GM10847 (cell line): ENCODE measurements at regions not wholly inside any gene's neighbourhood (a gene's known extent, or its start where the extent isn't known, plus 50 kb on each side); places are given as distances from the start of the nearest gene placed in this dataset.

ENCODE experiments used
- POLR2A ChIP-seq: IDR thresholded peaks from 2 replicates; pipeline ENCODE4 v1.6.1; 2011; ENCODE audit not compliant: insufficient read length; ENCODE audit errors: extremely low read depth

DNA sequence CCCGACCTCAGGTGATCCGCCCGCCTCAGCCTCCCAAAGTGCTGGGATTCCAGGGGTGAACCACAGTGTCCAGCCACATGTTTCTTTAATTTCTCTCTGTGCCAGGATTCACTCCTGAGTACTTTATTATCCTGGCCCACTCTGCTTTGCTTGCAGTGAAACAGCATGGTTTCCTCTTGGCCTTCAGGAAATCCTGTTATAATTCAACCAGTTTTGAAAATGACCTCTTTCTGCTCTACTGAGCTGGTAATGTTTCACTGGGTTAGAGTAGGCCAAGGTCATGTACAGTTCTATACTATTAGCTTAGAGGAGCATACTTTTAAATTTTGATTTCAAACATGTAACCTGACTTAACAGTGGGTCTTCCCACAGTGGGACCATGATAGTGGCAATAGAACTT lies 90.6 kb upstream of the PELI1 start:
- TF ChIP-seq POLR2A, result no peak

DNA sequence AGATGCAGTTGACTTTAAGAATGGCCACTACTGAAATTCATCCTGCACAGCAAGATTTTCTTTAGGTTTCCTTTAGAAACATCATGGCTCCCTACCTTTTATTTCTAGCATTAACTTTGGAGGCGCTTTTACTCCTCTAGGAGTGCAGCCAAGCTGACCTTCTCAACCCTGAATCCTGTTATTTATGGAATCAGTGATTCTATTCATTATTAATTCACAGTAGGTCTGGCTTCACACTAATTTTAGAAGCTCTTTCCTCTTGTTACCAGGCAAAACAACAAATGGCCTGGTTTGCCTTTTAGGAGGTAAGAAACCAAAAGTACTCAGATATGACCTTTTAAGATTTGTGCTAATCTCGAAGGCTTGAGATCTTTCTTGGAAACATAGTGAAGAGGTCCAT lies 93.0 kb upstream of the PELI1 start:
- no peak for TF ChIP-seq POLR2A

DNA sequence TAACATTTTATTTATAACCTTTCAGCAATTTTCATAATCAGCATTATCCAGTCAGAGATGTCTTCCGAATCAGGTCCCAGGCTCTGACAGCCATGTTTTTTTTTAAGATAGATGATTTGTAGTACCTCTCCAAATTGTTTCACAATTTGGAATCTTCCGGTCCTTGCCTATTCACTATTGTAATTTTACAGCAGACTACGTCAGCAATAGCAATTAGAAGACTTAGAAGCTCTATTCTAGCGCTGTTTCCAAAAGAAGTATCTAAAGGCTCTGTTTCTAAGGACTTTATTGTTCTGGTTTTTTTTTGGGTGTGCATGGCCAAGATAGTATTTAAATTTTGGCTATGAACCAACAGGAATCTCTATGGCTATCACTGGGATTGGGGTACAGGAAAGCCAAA lies 94.6 kb upstream of the PELI1 start:
- TF ChIP-seq POLR2A, result no peak

DNA sequence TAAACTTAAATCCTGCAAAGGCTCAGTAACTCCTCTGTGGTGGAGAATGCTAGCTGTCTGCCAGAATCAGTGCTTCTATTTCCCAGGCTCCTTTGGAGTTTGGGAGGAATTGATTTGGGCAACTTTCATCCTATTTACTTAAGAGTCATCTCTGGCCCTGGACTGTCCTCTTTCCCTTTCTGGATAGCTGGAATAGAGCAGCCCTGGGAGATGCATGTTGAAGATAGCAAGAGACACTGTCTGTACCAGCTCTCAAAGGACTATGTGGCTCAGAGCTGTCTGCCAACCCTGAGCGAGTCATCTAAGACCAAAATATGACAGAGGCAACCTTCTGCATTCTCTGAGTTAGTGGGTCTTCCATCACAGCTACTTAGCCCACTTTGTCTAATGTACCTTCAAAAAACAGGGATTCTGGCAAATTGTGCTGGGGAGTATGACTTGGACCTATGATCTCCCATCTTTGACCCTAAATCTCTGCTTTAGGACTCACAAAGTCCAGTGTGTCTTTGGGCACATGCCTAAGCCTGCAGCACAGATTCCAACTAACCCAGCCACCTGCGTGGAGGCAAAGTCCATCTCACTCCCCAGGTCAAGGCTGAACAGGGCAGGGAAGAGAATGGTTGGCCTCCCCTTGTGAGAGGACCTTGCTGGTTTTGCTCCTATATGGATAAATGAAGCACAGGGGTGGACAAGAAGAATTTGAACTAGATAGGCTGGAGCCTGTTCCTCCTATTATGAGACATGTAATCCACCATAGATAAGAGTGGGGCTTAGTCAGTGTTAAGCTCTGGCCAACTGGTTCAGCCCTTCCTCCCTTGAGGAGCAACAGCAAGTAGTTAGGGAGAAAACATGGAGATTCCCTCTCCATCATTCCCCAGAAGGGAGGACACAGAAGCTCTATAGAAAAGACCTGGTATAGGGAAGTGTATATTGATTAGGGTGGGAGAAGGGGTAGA lies 99.1 kb upstream of the PELI1 start:
- no peak for TF ChIP-seq POLR2A

DNA sequence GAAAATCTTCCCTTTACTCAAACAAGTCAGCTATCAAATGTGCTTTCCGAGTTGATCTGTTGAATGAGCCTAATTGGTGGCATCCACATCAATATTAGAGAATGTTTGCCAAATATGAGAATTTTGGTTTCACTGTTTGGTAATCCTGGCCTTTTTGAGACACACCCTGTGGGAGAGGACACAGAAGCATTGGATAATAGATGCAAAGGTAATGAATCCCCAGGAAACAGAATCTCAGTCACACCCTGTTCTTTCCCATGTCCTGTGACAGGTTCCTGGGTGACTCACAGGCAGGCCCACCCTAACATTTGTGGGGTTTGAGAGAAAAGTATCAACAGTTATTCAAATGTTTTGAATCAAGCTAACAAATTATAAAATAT lies 99.8 kb upstream of the PELI1 start:
- TF ChIP-seq POLR2A, result no peak

DNA sequence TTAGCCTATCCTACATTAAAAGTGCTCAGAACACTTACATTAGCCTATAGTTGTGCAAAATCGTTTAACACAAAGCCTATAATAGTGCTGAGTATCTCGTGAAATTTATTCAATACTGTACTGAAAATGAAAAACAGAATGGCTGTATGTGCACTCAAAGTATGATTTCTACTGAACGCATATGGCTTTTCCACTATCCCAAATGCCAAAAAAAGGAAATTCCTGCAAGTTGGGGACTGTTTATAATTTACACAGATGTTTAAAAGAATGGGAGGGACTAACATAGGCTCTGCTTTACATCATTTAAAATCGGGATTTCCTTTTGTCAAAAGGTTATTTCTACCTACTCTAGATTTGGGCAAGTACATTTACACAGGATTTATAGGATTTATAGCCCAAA lies 101.4 kb upstream of the PELI1 start:
- TF ChIP-seq POLR2A, result no peak

DNA sequence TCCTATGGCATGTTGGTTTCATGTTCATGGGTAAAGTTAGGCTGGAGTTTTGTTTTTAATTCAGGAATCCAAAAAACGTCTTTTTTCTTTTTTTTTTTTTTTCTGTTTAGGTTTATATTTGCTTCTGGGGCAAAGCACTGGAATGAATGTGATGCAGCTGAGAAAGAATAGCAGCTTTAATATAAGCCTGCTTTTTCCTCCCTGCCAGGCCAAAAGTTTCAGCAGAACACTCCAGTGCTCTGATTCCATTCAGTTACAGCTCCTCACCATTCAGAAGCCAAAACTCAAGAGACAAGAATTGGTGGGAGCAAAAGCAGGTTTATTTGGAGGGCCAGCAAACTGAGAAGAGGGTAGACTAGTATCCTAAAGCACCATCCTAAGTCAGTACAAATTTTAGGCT lies 102.7 kb upstream of the PELI1 start:
- no peak for TF ChIP-seq POLR2A

DNA sequence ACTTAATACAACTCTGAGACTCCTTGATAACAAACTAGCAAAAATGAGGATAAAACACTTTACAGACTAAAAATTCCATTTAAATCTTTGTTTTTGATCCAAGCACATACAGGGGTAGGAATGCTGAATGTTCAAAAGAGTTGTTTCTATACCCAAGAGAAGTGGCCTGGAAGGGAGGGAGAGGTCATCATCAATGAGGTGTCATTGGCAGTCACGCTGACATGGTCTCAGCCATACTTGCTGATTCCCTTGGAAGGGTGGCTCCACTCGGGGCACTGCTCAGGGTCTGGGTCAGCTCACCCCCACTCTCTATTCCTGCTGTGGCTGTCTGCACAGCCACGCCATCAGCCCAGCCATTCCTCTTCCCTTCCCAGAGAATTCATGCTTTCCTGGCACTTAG lies 105.2 kb upstream of the PELI1 start:
- TF ChIP-seq POLR2A, result no peak

DNA sequence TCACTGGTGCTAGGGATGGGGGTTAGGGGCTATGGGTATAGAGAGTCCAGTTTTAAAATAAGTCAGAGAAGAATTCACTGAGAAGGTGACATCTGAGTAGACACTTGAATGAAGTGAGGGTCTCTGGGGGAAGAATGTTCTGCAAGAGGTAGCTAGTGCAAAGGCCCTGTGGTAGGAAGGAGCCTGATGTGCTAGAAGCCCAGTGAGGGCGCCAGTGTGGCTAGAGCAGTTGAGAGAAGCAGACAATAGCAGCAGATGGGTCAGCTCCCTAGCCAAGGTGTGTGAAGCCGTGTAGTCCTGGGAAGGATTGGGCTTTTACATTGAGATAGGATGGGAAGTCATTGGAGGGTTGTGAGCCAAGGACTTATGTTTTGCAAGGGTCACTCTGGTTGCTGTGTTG lies 105.8 kb upstream of the PELI1 start:
- no peak for TF ChIP-seq POLR2A

DNA sequence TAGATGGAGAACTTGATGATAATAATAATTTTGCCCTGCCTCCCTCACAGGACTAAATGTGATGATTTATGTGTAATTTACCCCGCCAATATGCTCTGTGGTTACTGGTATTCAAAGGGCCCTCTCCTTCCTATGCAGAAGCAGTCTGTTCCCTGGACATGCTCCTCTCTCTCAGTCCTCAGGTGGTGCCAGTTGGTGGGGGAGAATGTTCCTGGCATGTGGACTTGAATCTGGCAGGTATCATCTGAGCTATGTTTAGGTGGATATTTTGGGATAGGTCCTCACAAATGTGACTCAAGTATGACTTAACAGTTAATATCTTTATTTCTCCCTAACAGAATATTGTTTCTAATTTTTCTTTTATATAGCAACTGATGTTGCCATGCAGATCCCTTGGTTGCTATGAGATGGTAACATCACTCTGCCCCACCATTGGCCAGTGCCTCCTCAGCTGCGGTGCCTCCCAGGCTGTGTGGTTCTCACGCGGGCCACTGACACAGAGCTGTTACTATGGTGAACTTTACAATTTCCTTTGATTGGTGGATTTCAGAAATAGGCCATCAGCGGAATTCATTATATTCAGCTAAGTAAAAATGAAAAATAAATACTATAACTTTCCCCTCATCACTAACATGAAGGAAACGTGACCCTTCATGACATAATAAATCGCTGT lies 106.7 kb upstream of the PELI1 start:
- TF ChIP-seq POLR2A, result no peak

DNA sequence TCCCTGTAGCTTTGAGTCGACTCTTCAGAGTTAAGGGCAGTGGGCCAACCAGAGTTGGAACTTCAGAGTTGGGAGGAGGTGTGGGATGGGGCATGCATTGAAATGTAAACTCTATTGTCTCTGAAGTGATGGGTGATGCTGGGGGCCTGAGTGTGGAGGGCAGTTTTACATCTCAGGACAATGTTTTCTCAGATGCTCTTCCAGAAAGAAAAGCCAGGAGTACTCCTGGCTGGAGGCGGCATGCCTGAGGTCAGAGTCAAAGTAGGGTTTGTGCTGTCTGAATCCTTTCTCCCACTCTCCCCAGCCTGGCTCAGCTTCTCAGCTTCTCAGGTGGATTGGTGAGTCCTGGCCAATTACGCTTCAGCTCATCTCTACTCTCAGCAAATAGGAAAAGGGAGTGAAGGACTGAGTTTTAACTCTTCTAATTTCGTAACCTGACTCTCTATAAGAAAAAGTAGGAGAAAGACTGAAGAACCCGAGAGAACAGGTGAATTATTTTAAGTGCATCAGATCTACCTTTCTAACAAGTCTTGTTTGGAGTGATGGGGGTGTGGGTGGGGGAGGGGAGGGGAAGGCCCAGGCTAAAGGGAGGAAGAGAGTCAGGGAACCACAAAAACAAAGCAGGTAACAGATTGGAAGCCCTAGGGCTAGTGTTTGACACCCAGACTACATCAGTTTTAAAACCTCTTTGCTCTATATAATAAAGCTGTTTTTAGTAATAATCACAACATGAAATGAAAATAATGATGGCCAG lies 107.5 kb upstream of the PELI1 start:
- TF ChIP-seq POLR2A, result no peak

DNA sequence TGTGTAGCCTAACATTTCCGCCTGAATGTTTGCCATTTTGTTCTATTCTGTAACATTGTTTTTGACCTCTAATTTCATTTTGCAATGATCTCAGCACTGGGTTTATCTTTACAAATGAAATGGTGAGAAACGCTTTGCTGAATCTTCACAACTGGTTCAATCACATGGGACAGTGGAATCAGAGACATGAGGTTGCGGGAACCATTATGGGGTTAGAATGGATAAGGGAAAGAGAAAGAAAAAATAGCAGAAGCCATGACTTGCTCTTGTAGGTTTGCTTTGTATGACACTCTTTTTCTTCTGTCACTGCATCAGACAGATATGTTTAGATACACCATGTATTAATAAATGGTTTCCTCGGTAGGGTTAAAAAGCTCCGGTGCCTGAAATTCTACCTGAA lies 114.3 kb upstream of the PELI1 start:
- TF ChIP-seq POLR2A, result no peak

DNA sequence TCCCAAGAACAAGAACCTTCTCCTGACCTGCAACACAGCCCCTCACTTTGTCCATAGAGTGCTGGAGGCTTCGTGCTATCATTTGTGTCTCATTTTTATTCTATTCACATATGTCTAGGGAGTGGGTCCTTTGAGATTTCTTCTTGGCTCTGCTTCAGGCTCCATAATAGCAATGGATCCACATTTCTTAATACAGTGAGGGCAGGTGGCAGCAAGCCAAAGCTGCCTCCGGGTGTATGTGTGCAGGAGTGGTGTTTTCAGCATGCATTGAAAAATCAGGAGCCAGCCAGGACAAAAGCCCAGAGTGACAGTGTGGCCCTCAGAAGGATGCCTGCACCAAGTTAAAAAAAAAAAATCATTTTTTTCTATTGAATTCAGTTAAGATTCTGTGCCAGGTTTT lies 115.1 kb upstream of the PELI1 start:
- no peak for TF ChIP-seq POLR2A

DNA sequence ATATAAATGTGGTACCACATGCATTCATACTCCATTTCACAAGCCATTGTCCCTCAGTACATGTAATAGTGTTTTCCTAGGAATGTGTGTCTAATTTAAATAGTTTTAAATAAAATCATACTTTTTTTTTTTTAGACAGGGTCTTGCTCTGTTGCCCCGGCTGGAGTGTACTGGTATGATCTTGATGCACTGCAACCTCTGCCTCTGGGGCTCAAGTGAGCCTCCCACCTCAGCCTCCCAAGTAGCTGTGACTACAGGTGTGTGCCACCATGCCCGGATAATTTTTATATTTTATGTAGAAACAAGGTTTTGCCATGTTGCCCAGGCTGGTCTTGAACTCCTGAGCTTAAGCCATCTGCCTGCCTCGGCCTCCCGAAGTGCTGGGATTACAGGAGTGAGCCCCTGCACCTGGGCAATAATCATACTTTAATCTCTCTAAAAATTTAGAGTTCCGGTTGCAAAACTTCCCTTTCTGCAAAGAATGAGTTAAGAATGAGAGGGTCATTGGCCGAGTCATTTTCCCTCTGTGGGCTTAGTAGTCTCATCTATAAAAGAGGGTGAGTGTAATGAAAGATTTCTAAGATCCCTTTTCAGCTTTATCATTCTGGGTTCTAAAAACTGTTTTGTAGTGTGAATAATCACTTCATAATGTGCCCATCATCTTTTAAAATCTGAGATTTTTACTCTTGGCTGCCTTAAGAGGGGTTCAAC lies 116.0 kb upstream of the PELI1 start:
- TF ChIP-seq POLR2A, result no peak

DNA sequence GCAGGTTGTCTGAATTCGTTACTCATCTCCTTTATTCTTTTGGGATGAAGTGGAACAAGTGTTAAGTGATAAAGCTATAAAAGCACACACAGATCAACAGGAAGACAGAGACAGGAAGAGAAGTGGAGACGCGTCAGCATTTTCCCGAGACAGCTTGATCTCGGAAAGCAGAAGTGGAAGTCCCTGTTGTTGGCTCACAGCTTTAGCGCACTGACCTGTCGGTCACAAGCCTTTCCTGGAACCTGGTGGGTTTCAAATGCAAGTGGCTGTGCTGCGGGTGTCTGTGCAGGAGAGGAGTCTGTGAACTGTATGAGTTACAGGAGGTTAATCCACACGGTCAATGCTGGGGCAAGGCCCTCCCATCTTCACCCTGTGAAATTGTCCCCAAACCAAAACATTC lies 116.6 kb upstream of the PELI1 start:
- TF ChIP-seq POLR2A, result no peak

DNA sequence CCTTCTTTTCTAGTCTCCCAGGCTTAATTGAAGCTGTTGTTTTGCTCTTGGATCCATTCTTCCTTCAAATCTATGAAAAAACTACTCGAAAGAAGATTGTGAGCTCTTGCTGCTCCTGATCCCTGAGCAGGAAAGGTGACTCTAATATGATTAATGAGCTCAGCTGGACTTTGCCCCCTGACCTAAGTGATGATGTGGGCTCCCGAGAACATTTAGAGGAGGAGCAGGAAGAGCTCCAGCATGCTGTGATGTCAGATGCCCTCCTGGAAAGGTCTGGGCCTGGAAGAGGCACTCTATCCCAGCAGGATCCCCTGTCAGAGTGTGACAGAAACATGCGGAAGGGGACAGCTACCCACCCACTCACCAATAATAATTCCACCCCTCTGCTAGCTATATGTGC lies 117.9 kb upstream of the PELI1 start:
- no peak for TF ChIP-seq POLR2A

DNA sequence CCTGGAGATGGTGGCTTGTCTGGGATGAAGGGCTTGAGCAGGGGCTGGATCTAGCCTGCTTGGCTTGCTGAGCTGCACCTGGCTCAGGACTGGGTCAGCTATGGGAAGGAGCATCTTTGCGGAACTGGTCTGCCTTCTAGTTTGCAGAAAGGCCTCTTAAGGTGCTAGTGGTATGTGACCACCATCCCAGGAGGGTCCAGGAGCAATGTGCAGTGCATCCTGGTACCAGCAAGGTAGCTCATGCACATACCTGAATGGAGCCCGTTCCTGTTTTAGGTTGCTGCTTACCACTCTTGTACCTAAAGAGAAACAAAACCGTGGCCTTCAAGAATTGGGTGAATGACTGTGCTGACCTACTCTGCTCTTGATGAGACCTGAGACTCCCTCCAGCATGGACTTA lies 118.6 kb upstream of the PELI1 start:
- no peak for TF ChIP-seq POLR2A
